HCT116 (cell line): ENCODE measurements at regions not wholly inside any gene's neighbourhood (a gene's known extent, or its start where the extent isn't known, plus 50 kb on each side); places are given as distances from the start of the nearest gene placed in this dataset.

Source experiments
- ATAC-seq: fragments of 200-7000 bp; cut with Tn5 transposase; 2 replicates; pipeline ENCODE4 v1.9.1; 2020; ENCODE audit warnings: mild to moderate bottlenecking, moderate library complexity
- BruUV-seq: library from RNA; stranded (reverse); fragments of 400-500 nt; replicated peaks from 2 replicates; lab custom pipeline; 2021; lab: Mats Ljungman, UMichigan
- CTCF ChIA-PET: fragments of 300-600 bp; sonication (Branson Sonifier 250); formaldehyde crosslinking; loops from one replicate; lab custom pipeline; 2021; ENCODE audit warnings: antibody characterized with exemption; lab: Charles Lee
- POLR2A ChIA-PET: fragments of 300-600, 350-600 bp; sonication (Branson Sonifier 250); formaldehyde crosslinking; loops from one replicate; lab custom pipeline; 2021; ENCODE audit warnings: antibody characterized with exemption; lab: Charles Lee
- RAD21 ChIA-PET, 2 experiments: fragments of 300-600 bp; sonication (Branson Sonifier 250); formaldehyde crosslinking; loops; one replicate each; lab custom pipeline; 2023; ENCODE audit warnings: low total read pairs in 2 of 2; ENCODE audit not compliant: uncharacterized antibody in 2 of 2, unreplicated experiment in 2 of 2, low non-redundant PET in 1 of 2; lab: Charles Lee
- DNase-seq: peaks from one replicate; pipeline ENCODE4 v3.0.0-alpha.2; 2010; ENCODE audit warnings: low read depth, low spot score
- H2AFZ ChIP-seq: fragments of 200-600 bp; shearing (Covaris generic), sonication (generic); 2 replicates; pipeline ENCODE4 v1.6.1; 2017; ENCODE audit warnings: low read depth, mixed run types, mixed read lengths, antibody characterized with exemption, low read length; ENCODE audit not compliant: poor library complexity, severe bottlenecking
- H3K27ac ChIP-seq: 2 replicates; pipeline ENCODE4 v1.5.1; 2012; ENCODE audit warnings: low read depth, low read length
- H3K27me3 ChIP-seq: fragments of 200-600 bp; sonication (generic); 2 replicates; pipeline ENCODE4 v1.6.1; 2016; ENCODE audit warnings: mixed run types, low read length, mixed read lengths; ENCODE audit not compliant: insufficient read depth
- H3K36me3 ChIP-seq, 2 experiments: fragments of 200-500 bp in 1 of 2; fragments of 200-600 bp in 1 of 2; sonication (Bioruptor generic) in 1 of 2; sonication (generic) in 1 of 2; 2 replicates each; pipeline versions ENCODE4 v1.5.1 to v1.6.1; 2014 to 2016; ENCODE audit warnings: low read length in 2 of 2, inconsistent platforms in 1 of 2, mixed read lengths in 1 of 2, mixed run types in 1 of 2; ENCODE audit not compliant: insufficient read depth in 2 of 2, control insufficient read depth in 1 of 2
- H3K4me1 ChIP-seq, 2 experiments: fragments of 200-600 bp in 1 of 2; sonication (generic) in 1 of 2; 2 replicates each; pipeline versions ENCODE4 v1.5.1 to v1.6.1; 2012 to 2017; ENCODE audit warnings: low read length in 2 of 2, inconsistent platforms in 1 of 2, mild to moderate bottlenecking in 1 of 2, mixed read lengths in 1 of 2, mixed run types in 1 of 2, moderate library complexity in 1 of 2; ENCODE audit not compliant: insufficient read depth in 2 of 2, control insufficient read depth in 1 of 2
- H3K4me2 ChIP-seq: fragments of 200-600 bp; sonication (generic); 2 replicates; pipeline ENCODE4 v1.6.1; 2017; ENCODE audit warnings: mixed run types, low read length, mixed read lengths
- H3K4me3 ChIP-seq, 2 experiments: fragments of 200-600 bp in 1 of 2; sonication (generic) in 1 of 2; replicated peaks in 1 of 2; 2 replicates each; pipeline ENCODE4 v1.5.1; 2011 to 2016; ENCODE audit warnings: low read length in 2 of 2, control low read depth in 1 of 2, low read depth in 1 of 2, mild to moderate bottlenecking in 1 of 2, mixed read lengths in 1 of 2, mixed run types in 1 of 2
- H3K79me2 ChIP-seq: fragments of 200-600 bp; sonication (generic); 2 replicates; pipeline ENCODE4 v1.6.1; 2017; ENCODE audit warnings: mild to moderate bottlenecking, mixed run types, low read length, moderate library complexity, mixed read lengths; ENCODE audit not compliant: insufficient read depth
- H3K9ac ChIP-seq: fragments of 200-600 bp; sonication (generic); 2 replicates; pipeline ENCODE4 v1.6.1; 2016; ENCODE audit warnings: low read length, mixed read lengths
- H3K9me2 ChIP-seq: fragments of 200-600 bp; sonication (generic), shearing (Covaris generic); 2 replicates; pipeline ENCODE4 v1.6.1; 2017; ENCODE audit warnings: mixed run types, mild to moderate bottlenecking, moderate library complexity; ENCODE audit not compliant: insufficient read depth
- H3K9me3 ChIP-seq, 2 experiments: fragments of 200-500 bp in 1 of 2; fragments of 200-600 bp in 1 of 2; sonication (Bioruptor generic) in 1 of 2; sonication (generic) in 1 of 2; 2 replicates each; pipeline ENCODE4 v1.6.1; 2014 to 2017; ENCODE audit warnings: low read length in 2 of 2, mixed read lengths in 2 of 2, inconsistent platforms in 1 of 2, low read depth in 1 of 2, mild to moderate bottlenecking in 1 of 2, mixed run types in 1 of 2, moderate library complexity in 1 of 2; ENCODE audit not compliant: control insufficient read depth in 1 of 2, insufficient read depth in 1 of 2
- H4K20me1 ChIP-seq: fragments of 200-600 bp; sonication (generic), shearing (Covaris generic); 2 replicates; pipeline ENCODE4 v1.6.1; 2017; ENCODE audit warnings: mixed run types, mild to moderate bottlenecking, moderate library complexity; ENCODE audit not compliant: insufficient read depth
- CEBPB ChIP-seq: IDR thresholded peaks from 2 replicates; pipeline ENCODE4 v1.6.1; 2012; ENCODE audit warnings: low read depth
- CTCF ChIP-seq, 3 experiments: fragments of 200-600 bp in 1 of 3; sonication (generic) in 1 of 3; IDR thresholded peaks in 2 of 3; conservative IDR thresholded peaks in 1 of 3; 2 replicates each; pipeline ENCODE4 v1.5.1; 2012 to 2017; ENCODE audit warnings: low read depth in 2 of 3, low read length in 2 of 3, antibody characterized with exemption in 1 of 3, borderline replicate concordance in 1 of 3, control low read depth in 1 of 3, mild to moderate bottlenecking in 1 of 3, mixed read lengths in 1 of 3, mixed run types in 1 of 3, moderate library complexity in 1 of 3; ENCODE audit not compliant: insufficient read depth in 1 of 3
- EZH2 ChIP-seq: fragments of 200-600 bp; sonication (generic); IDR thresholded peaks from 2 replicates; pipeline ENCODE4 v1.6.1; 2017; ENCODE audit warnings: antibody characterized with exemption, mixed run types
- FOSL1 ChIP-seq: IDR thresholded peaks from 2 replicates; pipeline ENCODE4 v1.6.1; 2012; ENCODE audit warnings: low read depth
- JUND ChIP-seq: IDR thresholded peaks from 2 replicates; pipeline ENCODE4 v1.6.1; 2012
- MAX ChIP-seq: IDR thresholded peaks from 2 replicates; pipeline ENCODE4 v1.6.1; 2012
- POLR2A ChIP-seq: IDR thresholded peaks from 2 replicates; pipeline ENCODE4 v1.7.0; 2011; ENCODE audit warnings: borderline replicate concordance; ENCODE audit not compliant: insufficient read depth, insufficient read length; ENCODE audit errors: extremely low read depth
- RAD21 ChIP-seq: IDR thresholded peaks from 2 replicates; pipeline ENCODE4 v1.6.1; 2012; ENCODE audit warnings: low read depth, mild to moderate bottlenecking
- REST ChIP-seq: IDR thresholded peaks from 2 replicates; pipeline ENCODE4 v1.6.1; 2012; ENCODE audit warnings: low read depth
- SIN3A ChIP-seq: IDR thresholded peaks from 2 replicates; pipeline ENCODE4 v1.6.1; 2012; ENCODE audit warnings: low read depth
- SP1 ChIP-seq: IDR thresholded peaks from 2 replicates; pipeline ENCODE4 v1.6.1; 2012; ENCODE audit warnings: low read depth
- SRF ChIP-seq: IDR thresholded peaks from 2 replicates; pipeline ENCODE4 v1.6.1; 2012; ENCODE audit warnings: low read depth
- TCF7L2 ChIP-seq: IDR thresholded peaks from 2 replicates; pipeline ENCODE4 v1.7.0; 2011; ENCODE audit warnings: borderline replicate concordance, inconsistent platforms; ENCODE audit not compliant: insufficient read depth, insufficient read length; ENCODE audit errors: extremely low read depth
- YY1 ChIP-seq: IDR thresholded peaks from 2 replicates; pipeline ENCODE4 v1.6.1; 2011; ENCODE audit warnings: low read length, low read depth, moderate library complexity, mild to moderate bottlenecking; ENCODE audit not compliant: insufficient replicate concordance; ENCODE audit errors: extremely low read depth
- ZFX ChIP-seq: fragments of 450-650 bp; IDR thresholded peaks from 2 replicates; pipeline ENCODE4 v1.6.1; 2017
- ZNF274 ChIP-seq: fragments of 200-500 bp; sonication (Bioruptor generic); IDR thresholded peaks from 2 replicates; pipeline ENCODE4 v1.6.1; 2014; ENCODE audit warnings: mild to moderate bottlenecking, low read depth, low read length, inconsistent platforms
- intact Hi-C: fragments of 100-400 bp; cut with micrococcal nuclease; formaldehyde crosslinking; loops from 2 replicates; pipeline ENCODE4 v1.10.0; 2022
- TF ChIP-seq, protein P1 (sequence below): IDR thresholded peaks from 2 replicates; pipeline ENCODE4 v1.6.1; 2012

DNA sequence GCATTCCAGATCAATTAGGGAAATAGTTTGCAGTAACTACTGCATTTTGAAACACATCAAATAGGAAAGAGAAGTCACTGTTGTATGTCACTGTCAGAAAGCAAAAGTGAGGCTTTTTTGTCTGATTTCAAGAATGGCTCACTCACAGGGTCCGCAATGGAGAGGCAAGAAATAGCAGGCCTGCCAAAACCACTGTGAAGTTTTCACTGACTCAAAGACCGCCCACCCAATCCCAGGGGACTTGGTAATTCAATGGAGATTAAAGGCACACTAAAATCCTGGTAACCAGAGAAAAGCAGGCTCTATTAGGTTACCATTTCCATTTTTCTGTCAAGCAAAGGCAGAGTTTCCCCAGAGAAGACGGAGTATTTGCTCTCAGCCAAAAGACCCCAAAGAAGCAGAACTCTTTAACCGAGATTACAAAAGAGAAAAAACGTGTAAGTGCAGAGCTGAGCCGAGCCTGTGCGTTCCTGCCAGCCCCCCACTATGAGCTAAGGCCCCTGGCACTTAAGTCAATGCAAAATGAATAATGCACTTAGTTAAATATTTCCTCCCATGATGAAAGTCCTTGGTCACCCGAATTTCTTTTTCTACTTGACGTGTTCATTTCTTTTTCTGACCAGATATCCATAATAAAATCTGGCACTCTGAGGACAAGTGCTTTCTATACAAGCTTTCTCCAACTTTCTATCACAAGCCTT is 57.0 kb downstream of the FOXL1 start:
- TF ChIP-seq RAD21: no peak
- TF ChIP-seq SIN3A: no peak
- TF ChIP-seq YY1: no peak
- TF ChIP-seq, protein P1, sequence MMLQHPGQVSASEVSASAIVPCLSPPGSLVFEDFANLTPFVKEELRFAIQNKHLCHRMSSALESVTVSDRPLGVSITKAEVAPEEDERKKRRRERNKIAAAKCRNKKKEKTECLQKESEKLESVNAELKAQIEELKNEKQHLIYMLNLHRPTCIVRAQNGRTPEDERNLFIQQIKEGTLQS: no peak
- TF ChIP-seq POLR2A: no peak
- TF ChIP-seq REST: no peak
- no peak for TF ChIP-seq JUND
- no peak for TF ChIP-seq MAX
- no peak for TF ChIP-seq ZNF274
- TF ChIP-seq CEBPB: no peak
- no peak for TF ChIP-seq SRF
- no peak for TF ChIP-seq EZH2
- TF ChIP-seq SP1: no peak
- no peak for TF ChIP-seq FOSL1
- no peak for TF ChIP-seq ZFX
- no peak for TF ChIP-seq TCF7L2
- TF ChIP-seq CTCF (IDR thresholded peaks at IDR 0.05 in 2 of 3, conservative IDR thresholded peaks at IDR 0.05 in 1 of 3; ENCODE audit: borderline replicate concordance in 1 of 3, insufficient read depth in 1 of 3, low read depth in 2 of 3, low read length in 2 of 3): no peak
- no peak overlapping the region for H3K9ac ChIP-seq
- no TSS peak for BruUV-seq
- H3K27me3 ChIP-seq: no peaks in the 10 kb centered on the region
- intact Hi-C loops: no loop called here
- no peak overlapping the region for H3K27ac ChIP-seq
- H2AFZ ChIP-seq: peak overlapping the region; percentile 28
- no peak overlapping the region for H3K4me3 ChIP-seq
- H3K9me2 ChIP-seq: no peaks in the 10 kb centered on the region
- DNase-seq (no peak), ATAC-seq (no peak)
- no peaks in the 10 kb centered on the region for H3K36me3 ChIP-seq
- no peaks in the 10 kb centered on the region for H3K79me2 ChIP-seq
- H3K4me2 ChIP-seq: no peak overlapping the region
- no peaks in the 10 kb centered on the region for H4K20me1 ChIP-seq
- POLR2A ChIA-PET: no interaction called here
- no peaks in the 10 kb centered on the region for H3K9me3 ChIP-seq
- H3K4me1 ChIP-seq: peaks cover 0 to 17% of the 10 kb centered on the region in 2 experiments; a peak in 1 of 4 replicates
- CTCF ChIA-PET: no interaction called here
- RAD21 ChIA-PET: no interaction called here
